Erythroblast (primary cell): ENCODE measurements at regions not wholly inside any gene's neighbourhood (a gene's known extent, or its start where the extent isn't known, plus 50 kb on each side); places are given as distances from the start of the nearest gene placed in this dataset.

ENCODE experiments used
- GATA1 ChIP-seq: IDR thresholded peaks from 2 replicates; pipeline ENCODE4 v1.6.1; 2011; ENCODE audit warnings: low read depth, mild to moderate bottlenecking, control low read depth, low read length, moderate library complexity
- POLR2A ChIP-seq: IDR thresholded peaks from 2 replicates; pipeline ENCODE4 v1.6.1; 2011; ENCODE audit warnings: mild to moderate bottlenecking, low read length

DNA sequence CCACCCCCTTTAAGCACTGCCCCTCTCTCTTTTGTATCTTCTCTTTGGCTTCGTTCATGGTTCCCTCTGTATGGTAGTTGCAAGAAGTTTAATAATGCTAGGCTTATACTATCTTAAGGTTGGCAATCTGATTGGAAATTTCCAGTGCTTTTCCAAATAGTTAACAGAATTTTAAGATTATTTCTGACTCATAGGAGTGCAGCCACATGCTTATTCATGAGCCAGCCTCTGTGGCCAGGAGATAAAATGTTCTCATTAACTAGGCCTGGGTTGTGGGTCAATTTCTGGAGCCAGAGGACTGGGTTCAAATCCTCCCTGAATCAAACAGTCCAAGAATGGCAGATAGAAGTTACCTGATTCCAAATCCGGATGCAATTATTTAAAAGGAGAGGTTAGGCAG lies 103.1 kb downstream of the ATP6V1G3 start:
- TF ChIP-seq POLR2A (no peak), GATA1 (no peak)
